ENCODE measurements at regions not wholly inside any gene's neighbourhood (a gene's known extent, or its start where the extent isn't known, plus 50 kb on each side); places are given as distances from the start of the nearest gene placed in this dataset.

- TF ChIP-seq CTCF (IDR thresholded peaks at IDR 0.05) (peak in 6 of 7 experiments; percentile 15 to 39 (median 37)), POLR2A (IDR thresholded peaks at IDR 0.05) (no peak)
Observed at GRCh38 chr11:90288212-90288821, 65.5 kb upstream of the CHORDC1 start.

Data from body of pancreas (tissue), 4 donors.